ENCODE measurements at regions not wholly inside any gene's neighbourhood (a gene's known extent, or its start where the extent isn't known, plus 50 kb on each side); places are given as distances from the start of the nearest gene placed in this dataset.
"Not testable (repeated sequence)": the region's sequence is repeated elsewhere in the genome, so short reads cannot be mapped to it uniquely, and the experiment has no call there.

- no peak for DNase-seq (ENCODE audit: low read depth, low spot score)
Measured at GRCh38 chr6:150735341-150735851, 130.1 kb upstream of the MTHFD1L start.

- no peak for DNase-seq (ENCODE audit: low read depth, low spot score)
Measured at GRCh38 chr6:150738092-150738629, 127.3 kb upstream of the MTHFD1L start.

GRCh38 chr6:150739711-150740349 is 125.7 kb upstream of the MTHFD1L start:
- no peak for DNase-seq (ENCODE audit: low read depth, low spot score)

- DNase-seq (ENCODE audit: low read depth, low spot score), result no peak
Measured at GRCh38 chr6:150740453-150740852, 125.0 kb upstream of the MTHFD1L start.

- DNase-seq (ENCODE audit: low read depth, low spot score), result no peak
Measured at GRCh38 chr6:150741633-150742200, 123.8 kb upstream of the MTHFD1L start.

GRCh38 chr6:150744522-150745260 is 120.8 kb upstream of the MTHFD1L start:
- DNase-seq (ENCODE audit: low read depth, low spot score), result no peak

GRCh38 chr6:150745896-150746295 is 119.6 kb upstream of the MTHFD1L start:
- DNase-seq (ENCODE audit: low read depth, low spot score), result no peak

GRCh38 chr6:150747155-150747554 is 118.3 kb upstream of the MTHFD1L start:
- DNase-seq (ENCODE audit: low read depth, low spot score), result no peak

GRCh38 chr6:150749091-150749670 is 116.3 kb upstream of the MTHFD1L start:
- no peak for DNase-seq (ENCODE audit: low read depth, low spot score)

GRCh38 chr6:150751296-150751695 is 114.2 kb upstream of the MTHFD1L start:
- DNase-seq (ENCODE audit: low read depth, low spot score), result peak; percentile 76

GRCh38 chr6:150752409-150752808 is 113.1 kb upstream of the MTHFD1L start:
- no peak for DNase-seq (ENCODE audit: low read depth, low spot score)

GRCh38 chr6:150753371-150754064 is 112.0 kb upstream of the MTHFD1L start:
- DNase-seq (ENCODE audit: low read depth, low spot score), result peak; percentile 58

- peak; percentile 65 for DNase-seq (ENCODE audit: low read depth, low spot score)
Measured at GRCh38 chr6:150755042-150755441, 110.5 kb upstream of the MTHFD1L start.

- no peak for DNase-seq (ENCODE audit: low read depth, low spot score)
Measured at GRCh38 chr6:150755524-150755923, 110.0 kb upstream of the MTHFD1L start.

GRCh38 chr6:150756173-150756572 is 109.3 kb upstream of the MTHFD1L start:
- DNase-seq (ENCODE audit: low read depth, low spot score), result peak; percentile 50

- DNase-seq (ENCODE audit: low read depth, low spot score), result not testable (repeated sequence)
Measured at GRCh38 chr6:150757807-150758206, 107.7 kb upstream of the MTHFD1L start.

- DNase-seq (ENCODE audit: low read depth, low spot score), result peak; percentile 58
Measured at GRCh38 chr6:150759483-150759882, 106.0 kb upstream of the MTHFD1L start.

GRCh38 chr6:150761771-150762170 is 103.7 kb upstream of the MTHFD1L start:
- DNase-seq (ENCODE audit: low read depth, low spot score), result peak; percentile 88

- no peak for DNase-seq (ENCODE audit: low read depth, low spot score)
Measured at GRCh38 chr6:150764334-150765066, 101.0 kb upstream of the MTHFD1L start.

GRCh38 chr6:150765067-150765764 is 100.3 kb upstream of the MTHFD1L start:
- DNase-seq (ENCODE audit: low read depth, low spot score), result no peak

Data from astrocyte of the hippocampus (primary cell).